Left ventricle myocardium superior (tissue), 1 donor: ENCODE measurements at regions not wholly inside any gene's neighbourhood (a gene's known extent, or its start where the extent isn't known, plus 50 kb on each side); places are given as distances from the start of the nearest gene placed in this dataset.
A peak's percentile ranks its signal among the peaks of the same experiment; 100 is the strongest.

Experiments
- ATAC-seq: fragments of 200-7000 bp; cut with Tn5 transposase; one replicate; pipeline ENCODE4 v1.9.1; 2020; ENCODE audit warnings: mild to moderate bottlenecking, moderate library complexity
- DNase-seq: peaks from one replicate; pipeline ENCODE4 v3.0.0-alpha.2; 2020
- intact Hi-C: fragments of 100-400 bp; cut with micrococcal nuclease; formaldehyde crosslinking; loops from one replicate; pipeline ENCODE4 v1.11.0; 2022
- donor health status: DM: no; HTN: yes; CAD: no; lungs with severe emphysema.

- no peak for ATAC-seq
- intact Hi-C loops, result no loop called here
- no peak for DNase-seq
Observed at GRCh38 chr6:22087960-22088706, 208.7 kb downstream of the PRL start.

DNA sequence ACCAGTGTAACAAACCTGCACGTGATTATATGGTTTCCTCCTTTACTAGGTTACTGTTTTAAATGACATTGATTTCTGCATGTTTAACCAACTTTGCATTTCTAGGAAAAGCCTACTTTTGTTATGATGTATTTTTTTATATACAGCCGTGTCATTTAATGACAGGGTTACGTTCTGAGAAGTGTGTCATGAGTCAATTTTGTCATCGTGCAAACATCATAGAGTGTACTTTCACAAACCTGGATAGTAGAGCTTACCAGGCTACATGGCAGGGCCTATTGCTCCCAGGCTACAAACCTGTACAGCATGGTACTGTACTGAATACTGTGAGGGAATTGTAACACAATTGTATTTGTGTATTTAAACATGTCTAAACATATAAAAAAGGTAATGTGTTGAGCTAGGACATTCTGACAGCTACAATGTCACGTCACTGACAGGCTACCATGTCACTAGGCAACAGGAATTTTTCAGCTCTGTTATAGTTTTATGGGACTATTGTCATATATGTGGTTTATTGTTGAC, 205.3 kb downstream of the PRL start:
- intact Hi-C loops, result no loop called here
- DNase-seq (no peak), ATAC-seq (no peak)

DNA sequence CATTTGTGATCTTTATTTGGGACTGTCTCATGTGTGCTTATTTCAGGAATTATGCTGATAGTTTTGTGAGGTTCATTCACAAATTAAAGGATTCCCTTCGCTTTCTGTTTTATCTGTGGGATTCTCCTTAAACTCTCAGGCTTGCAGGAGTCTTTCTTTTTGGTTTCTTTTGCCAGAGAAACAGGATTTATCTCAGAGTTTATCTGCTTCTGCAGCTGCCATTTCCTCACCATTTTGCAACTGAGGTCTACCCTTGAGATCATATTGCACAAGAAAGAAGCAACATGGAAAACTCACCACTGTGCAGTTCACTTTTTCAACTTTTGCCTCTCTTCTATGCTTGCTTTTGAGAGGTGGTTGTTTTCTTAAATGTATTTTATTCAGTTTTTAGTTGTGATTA, 201.0 kb downstream of the PRL start:
- ATAC-seq (peak; percentile 73), DNase-seq (no peak)
- intact Hi-C loops, result no loop called here

DNA sequence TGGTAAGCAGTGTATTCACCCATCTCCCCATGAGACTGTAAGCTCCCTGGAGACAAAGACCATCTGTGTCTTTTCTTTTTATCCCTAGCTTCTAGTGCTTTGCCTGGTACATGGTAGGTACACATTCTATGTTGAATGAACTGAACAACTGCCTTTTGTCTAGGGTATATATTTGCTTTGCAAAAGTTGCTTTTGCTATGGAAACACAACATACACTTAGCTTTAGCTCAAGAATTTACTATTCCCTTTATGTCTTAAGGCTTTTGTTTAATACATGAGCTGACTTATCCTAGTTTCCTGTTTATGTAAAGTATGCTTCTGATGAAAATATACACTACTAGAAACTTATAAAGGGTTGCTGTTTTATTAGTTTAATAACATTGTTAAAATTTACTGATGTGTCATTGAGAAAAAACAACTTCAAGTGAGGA, 198.2 kb downstream of the PRL start:
- intact Hi-C loops, result no loop called here
- DNase-seq, result no peak

DNA sequence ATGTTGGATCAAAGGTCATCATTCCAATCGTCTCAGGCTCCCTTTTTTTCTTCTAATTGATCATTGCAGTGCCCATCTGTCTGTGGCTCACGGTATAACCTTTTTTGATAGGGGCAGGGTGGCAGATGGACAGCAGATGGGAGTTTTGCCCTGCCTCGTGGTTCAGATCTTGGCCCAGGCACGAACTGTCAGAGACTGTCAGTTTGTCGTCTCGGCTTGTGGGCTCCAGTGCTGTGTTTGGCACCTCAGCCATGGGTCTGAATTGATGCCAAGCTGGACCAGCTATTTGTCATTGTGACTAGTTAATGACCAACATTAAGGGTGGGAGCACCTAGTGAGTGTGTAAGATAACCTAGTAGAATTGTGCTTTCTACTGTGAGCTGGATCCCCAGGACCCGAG, 197.6 kb downstream of the PRL start:
- intact Hi-C loops, result no loop called here

More for the DNA sequence above, 198.2 kb downstream of the PRL start:
- ATAC-seq, result no peak

GRCh38 chr6:22099923-22100322, 196.9 kb downstream of the PRL start:
- ATAC-seq (no peak), DNase-seq (no peak)
- intact Hi-C loops, result no loop called here

More for the DNA sequence above, 197.6 kb downstream of the PRL start:
- no peak for ATAC-seq
- DNase-seq, result no peak

- ATAC-seq (no peak), DNase-seq (no peak)
- intact Hi-C loops, result no loop called here
Observed at GRCh38 chr6:22101163-22101562, 195.7 kb downstream of the PRL start.

GRCh38 chr6:22102671-22103070, 194.2 kb downstream of the PRL start:
- no peak for DNase-seq
- intact Hi-C loops, result no loop called here
- ATAC-seq, result no peak

GRCh38 chr6:22106451-22106850, 190.4 kb downstream of the PRL start:
- ATAC-seq, result no peak
- intact Hi-C loops, result no loop called here
- DNase-seq, result no peak

GRCh38 chr6:22106961-22107360, 189.9 kb downstream of the PRL start:
- no peak for ATAC-seq
- intact Hi-C loops, result no loop called here
- DNase-seq, result no peak

DNA sequence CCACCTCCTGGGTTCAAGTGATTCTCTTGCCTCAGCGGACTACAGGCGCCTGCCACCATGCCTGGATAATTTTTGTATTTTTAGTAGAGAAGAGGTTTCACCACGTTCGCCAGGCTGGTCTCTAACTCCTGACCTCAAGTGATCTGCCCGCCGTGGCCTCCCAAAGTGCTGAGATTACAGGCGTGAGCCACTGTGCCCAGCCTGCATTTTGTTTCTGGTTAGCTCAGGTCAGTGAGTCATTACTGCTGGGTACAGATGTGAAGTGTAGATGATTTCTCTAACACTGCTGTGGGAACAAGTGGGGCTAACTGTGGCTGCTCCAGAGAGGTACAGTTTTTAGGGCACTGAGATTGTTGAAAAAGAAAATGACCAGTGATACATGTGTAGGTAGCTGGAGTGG, 188.6 kb downstream of the PRL start:
- intact Hi-C loops, result no loop called here
- DNase-seq, result peak; percentile 41
- peak; percentile 91 for ATAC-seq

DNA sequence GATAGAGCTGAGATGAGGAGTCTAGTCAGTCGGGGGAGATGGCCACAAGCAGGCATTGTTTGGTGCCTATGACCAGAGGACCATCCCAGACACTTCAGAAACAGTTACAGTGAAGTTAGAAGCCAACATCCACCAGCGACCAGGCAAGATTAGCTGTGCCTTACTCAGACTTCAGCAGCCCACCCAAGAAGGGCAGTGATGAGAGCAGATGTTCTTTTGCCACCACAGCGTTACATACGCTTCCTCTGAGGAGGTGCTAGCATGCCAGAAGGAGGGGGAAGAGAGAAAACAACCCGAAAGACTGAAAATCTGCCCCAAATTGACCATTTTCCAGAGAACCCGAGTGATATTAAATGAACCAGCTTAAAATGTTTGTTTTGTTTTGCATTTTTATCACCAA, 186.8 kb downstream of the PRL start:
- intact Hi-C loops, result no loop called here
- ATAC-seq, result no peak
- DNase-seq, result no peak

DNA sequence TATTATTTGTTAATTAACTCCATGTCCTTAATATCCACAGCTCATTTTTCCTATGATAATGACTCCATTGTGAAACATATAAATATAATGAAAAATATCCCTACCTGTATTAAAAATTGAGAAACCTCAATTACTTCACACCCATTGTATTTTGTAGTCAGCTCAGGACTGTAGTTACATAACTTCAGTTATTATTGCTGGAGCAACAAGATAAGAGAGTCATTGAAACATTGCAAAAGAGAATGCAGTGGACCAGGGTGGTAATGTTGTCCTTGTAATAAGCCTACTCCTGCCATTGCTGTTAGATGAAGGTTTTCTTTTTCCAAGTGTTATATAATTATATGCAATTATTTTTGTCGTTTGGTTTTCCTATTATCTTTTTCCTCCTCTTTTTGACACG, 184.4 kb downstream of the PRL start:
- peak; percentile 84 for ATAC-seq
- intact Hi-C loops, result no loop called here
- DNase-seq, result no peak

- ATAC-seq (peak; percentile 69), DNase-seq (peak; percentile 26)
- intact Hi-C loops, result no loop called here
Observed at GRCh38 chr6:22113026-22113766, 183.6 kb downstream of the PRL start.

DNA sequence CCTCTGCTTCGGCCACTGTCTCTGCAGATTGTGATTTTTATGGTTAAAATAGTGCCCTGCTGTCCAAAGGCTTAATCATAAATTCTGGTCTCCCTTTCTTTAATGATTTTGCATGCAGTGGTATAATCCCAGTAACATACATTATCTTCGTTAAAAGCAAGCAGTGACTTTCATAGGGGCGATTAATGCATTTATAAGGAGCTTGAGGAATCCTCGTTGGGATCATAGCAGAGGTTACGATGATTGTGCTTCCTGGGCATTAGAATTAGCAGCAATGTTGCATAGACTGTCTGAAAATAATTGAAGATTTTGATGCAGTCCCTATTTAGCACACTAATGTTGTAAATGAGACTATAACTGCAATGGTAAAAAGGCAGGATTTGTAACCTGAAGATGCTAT, 181.3 kb downstream of the PRL start:
- intact Hi-C loops, result no loop called here
- no peak for ATAC-seq
- DNase-seq, result no peak

- intact Hi-C loops, result no loop called here
- DNase-seq (no peak), ATAC-seq (no peak)
Observed at GRCh38 chr6:22117631-22118030, 179.2 kb downstream of the PRL start.

DNA sequence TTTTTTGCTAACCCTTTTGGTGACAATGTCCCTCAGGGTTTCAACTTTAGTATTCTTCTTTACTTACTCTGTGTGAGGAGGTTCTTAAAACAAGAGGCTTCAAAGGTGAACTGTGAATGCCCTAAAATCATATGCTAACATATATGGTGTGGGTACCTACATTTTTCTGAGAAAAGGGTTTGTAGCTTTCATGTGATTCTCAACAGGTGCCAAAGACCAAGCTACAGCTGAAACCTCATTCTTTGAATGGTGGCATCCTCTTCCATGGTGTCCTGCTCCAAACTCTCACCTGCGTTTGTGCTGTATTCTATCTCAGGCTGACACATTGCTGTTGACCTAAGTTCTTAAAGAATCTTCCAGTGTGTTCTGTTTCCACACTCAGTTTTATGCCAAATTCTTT, 177.3 kb downstream of the PRL start:
- intact Hi-C loops, result no loop called here
- DNase-seq, result no peak
- ATAC-seq, result no peak

GRCh38 chr6:22124756-22125155, 172.1 kb downstream of the PRL start:
- intact Hi-C loops, result no loop called here
- no peak for ATAC-seq

GRCh38 chr6:22126910-22127309, 169.9 kb downstream of the PRL start:
- no peak for ATAC-seq
- no peak for DNase-seq
- intact Hi-C loops, result no loop called here

More at GRCh38 chr6:22124756-22125155, 172.1 kb downstream of the PRL start:
- DNase-seq, result no peak

GRCh38 chr6:22129751-22130150, 167.1 kb downstream of the PRL start:
- intact Hi-C loops, result no loop called here
- DNase-seq (no peak), ATAC-seq (no peak)

GRCh38 chr6:22132656-22133055, 164.2 kb downstream of the PRL start:
- no peak for DNase-seq
- intact Hi-C loops, result no loop called here
- no peak for ATAC-seq
